HG03135 (cell line): ENCODE measurements at regions not wholly inside any gene's neighbourhood (a gene's known extent, or its start where the extent isn't known, plus 50 kb on each side); places are given as distances from the start of the nearest gene placed in this dataset.

Source experiments
- ATAC-seq: cut with Tn5 transposase; IDR thresholded peaks from one replicate; pipeline ENCODE4 v1.9.1; 2021; ENCODE audit warnings: mild to moderate bottlenecking, moderate library complexity; ENCODE audit not compliant: unreplicated experiment

DNA sequence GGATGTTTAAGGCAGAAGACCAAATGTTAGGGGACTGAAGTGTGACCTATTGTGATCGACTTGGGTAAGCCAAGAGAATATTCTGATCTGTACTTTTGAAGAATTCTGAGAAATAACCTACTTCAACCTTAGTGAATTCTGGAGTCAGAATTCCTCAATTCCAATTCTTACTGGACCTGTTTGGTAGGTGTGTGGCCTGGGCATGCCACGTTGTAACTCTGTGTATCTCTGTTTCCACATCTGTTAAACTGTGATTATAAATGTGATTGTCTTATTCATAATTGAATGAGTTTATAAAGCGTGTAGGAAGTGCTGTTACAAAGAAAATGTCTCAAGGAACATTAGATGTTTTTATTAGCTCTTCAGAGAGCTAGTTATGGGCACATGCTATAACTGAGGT is 64.5 kb downstream of the TUSC1 start:
- no peak for ATAC-seq

DNA sequence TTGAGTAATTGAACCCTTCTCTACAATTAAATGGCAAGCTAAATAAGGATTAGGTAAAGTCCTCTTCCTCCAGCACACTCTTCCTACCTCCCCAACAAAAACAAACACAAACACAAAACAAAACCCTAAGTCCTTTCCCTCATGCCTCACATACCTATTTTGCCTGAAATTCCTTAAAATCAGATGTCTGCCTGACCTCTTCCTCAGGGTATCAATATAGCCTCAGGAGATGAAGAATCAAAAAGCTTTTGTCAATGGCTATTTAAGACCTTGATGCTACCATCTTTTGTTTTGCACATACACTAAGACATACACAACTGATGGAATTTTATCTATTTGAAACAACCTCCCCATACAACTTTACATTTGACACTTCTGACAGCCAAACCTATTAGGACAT is 75.1 kb downstream of the TUSC1 start:
- ATAC-seq = no peak

DNA sequence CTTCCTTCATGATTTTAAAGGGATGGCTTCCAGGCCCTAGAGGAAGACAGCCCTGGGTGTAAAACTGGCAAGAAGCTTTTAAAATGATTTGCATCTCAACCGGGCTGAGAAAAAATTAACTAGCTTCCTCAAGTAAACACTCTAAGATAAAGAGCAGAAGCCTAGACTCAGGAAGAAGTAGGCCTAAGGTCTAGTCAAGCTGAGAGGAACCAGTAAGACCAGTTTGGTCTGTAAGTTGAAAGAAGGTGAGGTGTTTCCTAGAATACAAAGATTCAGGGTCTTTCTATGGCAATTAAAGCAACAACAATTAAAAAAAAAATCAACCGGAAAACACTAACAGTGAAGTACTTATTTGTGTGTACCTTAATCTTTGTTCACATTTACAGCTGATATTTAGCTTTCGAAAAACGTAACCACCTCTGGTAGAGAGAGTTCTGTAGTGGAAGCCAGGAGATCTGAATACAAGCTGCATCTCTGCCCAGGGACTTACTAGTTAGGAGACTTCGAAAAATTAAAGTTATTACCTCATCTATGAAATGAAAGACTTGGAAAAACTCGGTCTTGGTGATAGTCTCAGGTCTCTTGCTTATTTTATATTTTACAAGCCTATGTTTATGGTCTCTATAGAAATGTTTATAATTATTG is 75.7 kb downstream of the TUSC1 start:
- no peak for ATAC-seq

DNA sequence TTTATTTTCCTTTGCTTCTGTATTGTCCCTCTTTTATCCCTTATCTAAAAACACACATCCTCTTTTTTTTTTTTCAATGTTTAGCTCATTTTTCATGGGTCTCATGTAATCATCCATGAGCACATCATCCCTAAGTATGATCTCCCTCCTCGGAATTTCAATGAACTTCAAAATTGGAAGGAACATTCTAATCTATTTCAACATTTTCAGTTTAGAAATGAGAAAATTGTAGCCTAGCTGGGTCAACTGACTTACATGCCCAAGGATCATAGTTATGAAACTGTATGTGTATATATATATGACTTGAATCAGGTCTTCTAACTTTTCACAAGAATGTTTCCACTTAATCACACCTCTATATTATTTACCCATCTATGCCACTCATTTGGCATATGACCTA is 77.7 kb downstream of the TUSC1 start:
- no peak for ATAC-seq

DNA sequence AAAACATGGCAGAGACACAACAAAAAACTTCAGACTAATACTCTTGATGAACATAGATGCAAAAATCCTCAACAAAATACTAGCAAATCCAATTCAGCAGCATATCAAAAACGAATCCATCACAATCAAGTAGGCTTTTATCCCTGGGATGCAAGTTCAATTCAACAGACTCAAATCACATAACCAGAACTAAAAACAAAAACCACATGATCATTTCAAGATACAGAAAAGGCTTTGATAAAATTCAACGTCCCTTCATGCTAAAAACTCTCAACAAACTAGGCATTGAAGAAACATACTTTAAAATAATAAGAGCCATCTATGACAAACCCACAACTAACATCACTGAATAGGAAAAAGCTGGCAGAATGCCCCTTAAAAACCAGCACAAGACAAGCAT is 93.6 kb downstream of the TUSC1 start:
- ATAC-seq = no peak

DNA sequence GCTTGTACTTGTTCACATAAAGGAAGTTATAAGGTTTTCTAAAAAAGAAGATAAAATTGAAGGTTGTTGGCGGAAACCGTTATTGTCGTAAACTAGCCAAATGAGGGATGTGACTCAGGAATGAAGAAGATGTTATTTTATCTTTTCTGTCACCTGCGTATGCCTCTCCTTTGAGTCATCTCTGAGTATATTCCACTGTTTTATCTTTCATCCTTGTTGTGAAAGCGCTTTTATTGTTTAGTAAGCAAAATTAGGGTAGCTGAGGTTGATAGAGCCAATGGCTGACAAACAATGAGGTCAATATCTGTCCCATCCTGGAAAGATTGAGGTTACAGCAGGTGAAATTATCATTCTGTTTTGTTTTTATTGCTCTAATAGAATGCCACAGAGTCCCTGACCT is 105.0 kb downstream of the TUSC1 start:
- ATAC-seq = no peak

DNA sequence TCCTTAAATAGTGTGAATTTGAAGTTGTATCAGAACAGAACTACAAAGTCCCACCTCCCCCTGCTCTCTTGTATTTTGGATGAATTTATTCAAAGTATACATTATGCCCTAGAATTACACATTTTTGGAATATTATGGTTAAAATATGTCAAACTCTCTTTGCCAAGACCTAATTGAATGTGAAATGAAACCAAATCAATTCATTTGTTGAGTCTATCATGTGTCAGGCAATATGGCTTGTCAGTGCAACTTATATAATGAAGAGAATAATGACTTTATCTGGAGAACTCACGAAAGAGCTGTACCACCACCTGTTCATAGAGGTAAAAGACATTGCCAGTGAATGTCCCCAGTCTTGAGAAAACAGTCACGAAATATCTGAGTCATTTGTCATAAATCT is 106.8 kb downstream of the TUSC1 start:
- no peak for ATAC-seq

DNA sequence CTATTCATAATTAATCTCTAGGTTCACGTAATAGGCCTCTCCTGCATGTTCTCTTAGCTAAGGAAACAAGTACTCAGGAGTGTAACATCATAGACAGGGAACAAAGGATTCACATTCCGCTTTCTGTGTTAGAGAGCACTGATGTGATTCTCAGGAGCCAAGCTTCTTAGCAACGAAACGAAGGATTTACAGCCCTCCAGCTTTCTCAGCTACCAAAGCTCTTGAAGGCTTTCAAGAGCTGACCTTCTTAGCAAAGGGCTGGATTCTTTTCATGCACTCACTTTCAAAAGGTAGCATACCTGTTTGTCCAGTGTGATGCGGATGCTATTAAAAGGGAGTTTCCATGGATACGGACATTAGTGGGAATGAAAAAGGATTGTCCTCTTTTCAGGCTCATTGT is 107.4 kb downstream of the TUSC1 start:
- no peak for ATAC-seq

DNA sequence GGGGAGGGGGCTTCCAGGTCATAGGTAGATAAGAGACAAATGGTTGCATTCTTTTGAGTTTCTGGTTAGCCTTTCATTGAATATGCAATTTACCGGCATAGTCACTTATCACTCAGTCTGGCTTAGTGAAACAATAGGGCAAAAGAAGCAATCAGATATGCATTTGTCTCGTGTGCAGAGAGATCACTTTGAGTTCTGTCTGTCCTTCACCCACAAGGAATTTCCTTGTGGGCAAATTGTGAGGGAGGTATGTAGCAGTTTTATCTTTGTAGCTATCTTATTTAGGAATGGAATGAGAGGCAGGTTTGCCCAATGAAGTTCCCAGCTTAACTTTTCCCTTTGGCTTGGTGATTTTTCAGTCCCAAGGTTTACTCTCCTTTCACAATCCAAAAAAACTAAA is 116.1 kb downstream of the TUSC1 start:
- ATAC-seq = no peak

DNA sequence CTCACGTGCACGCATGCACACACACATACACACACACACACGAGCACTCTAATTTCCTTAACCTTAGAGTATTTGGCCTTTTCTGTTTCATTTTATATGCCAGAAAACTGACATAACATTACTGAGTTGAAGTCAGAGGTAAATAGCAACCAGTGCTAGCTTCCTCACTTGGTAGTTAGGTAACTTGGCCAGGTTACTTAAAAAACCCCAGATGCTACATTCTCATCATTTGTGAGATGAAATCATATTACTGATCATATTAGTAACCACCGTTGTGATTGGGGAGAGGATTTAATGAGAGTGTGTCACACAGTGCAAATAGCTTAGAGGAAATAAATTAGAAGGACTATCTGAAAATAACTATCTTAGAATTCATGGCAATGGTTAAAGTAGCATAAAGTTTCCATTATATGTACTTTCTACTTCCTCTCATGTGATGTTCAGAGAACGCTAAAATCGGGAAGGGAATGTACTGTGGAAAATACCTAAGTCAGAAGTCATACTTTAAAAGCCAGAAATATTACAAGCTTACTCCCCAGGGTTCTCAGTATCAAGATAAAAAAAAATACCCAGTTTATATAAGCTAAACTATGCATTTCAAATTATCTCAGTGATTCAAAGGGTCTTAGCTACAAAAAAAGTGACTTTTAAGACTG is 120.5 kb downstream of the TUSC1 start:
- ATAC-seq = no peak

DNA sequence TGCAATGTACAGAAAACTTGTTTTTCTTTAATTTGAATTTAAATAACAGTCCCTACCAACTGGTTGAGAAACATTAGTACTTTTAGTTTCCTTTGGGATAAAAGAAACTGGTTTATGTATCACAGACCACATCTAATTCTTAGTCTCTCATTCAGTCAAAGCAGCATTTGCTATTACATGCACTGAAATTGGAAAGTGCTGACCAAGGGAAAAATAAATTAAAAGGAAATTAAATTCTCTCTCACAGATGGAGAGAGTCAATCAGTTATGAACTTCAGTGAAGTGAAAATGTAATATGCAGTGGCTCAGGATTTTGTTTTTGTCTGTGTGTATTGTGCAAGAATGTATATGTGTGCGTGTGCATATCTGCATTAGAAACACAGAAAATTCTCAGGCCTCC is 121.7 kb downstream of the TUSC1 start:
- ATAC-seq = no peak

DNA sequence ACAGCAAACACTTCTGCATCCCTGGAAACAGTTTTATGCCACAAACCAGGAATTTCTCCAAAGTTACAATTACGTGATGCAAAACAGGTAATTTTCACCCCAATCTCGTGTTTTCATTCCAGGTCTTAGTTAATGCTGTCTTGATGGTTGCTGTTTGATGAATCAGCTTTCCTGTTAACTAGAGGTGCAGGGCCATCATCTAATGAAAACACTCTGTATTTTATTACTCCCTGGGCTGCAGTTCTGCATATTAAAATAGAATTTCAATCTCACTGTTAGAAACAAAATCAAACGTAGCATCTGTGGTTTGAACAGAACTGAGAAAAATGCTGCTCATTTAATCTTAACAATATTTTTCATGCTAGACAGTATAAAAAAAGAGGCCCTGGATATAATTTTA is 129.4 kb downstream of the TUSC1 start:
- no peak for ATAC-seq

DNA sequence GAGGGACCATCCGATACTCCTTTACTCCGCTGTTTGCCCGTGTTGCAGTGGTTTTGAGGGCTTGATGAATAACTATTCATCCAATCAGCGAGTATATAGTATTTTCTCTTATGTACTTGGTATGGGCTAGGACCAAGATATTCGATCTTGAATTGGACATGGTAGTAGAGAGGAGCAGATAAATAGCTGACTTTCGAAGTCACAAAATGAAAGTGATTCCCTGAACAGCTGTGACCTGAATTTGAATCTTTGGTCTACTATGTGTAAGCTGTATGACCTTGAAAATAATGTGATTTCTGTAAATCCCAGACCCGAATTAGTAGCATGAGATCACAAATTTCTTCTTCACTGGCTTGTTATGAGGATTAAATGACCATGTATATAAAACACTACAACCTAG is 134.4 kb downstream of the TUSC1 start:
- ATAC-seq = no peak

DNA sequence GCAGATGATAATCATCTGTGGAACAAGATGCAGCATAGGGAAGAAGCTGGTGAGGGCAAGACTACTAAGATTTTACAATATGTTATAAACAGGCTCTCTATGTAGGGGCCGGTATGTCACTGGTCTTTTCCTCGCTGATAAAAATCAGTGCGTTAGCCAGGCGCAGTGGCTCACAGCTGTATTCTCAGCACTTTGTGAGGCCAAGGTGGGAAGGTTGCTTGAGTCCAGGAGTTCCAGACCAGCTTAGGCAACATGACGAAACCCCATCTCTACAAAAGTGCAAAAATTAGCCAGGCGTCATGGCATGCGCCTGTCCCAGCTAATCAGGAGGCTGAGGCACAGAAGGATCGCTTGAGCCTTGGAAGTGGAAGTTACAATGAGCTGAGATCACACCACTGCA is 135.9 kb downstream of the TUSC1 start:
- ATAC-seq = no peak

DNA sequence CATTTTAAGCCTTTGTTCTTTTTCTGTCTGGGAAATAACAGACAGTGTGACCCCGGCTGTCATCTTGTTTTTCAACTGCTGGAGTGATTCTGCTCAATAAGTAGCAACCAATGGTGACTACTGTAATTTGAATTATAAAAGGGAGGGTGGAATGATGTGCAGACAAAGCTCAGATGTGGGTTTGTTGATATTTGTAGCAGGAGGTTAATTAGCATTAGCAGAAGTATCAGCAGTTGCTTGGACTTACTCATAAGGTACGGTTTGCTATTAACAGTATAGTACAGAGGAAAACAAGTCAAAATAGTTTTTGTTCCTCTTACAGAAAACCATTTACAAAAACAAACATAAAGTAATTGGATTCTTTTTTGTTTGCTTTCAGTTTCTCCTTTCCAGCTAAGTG is 140.4 kb downstream of the TUSC1 start:
- ATAC-seq = no peak

DNA sequence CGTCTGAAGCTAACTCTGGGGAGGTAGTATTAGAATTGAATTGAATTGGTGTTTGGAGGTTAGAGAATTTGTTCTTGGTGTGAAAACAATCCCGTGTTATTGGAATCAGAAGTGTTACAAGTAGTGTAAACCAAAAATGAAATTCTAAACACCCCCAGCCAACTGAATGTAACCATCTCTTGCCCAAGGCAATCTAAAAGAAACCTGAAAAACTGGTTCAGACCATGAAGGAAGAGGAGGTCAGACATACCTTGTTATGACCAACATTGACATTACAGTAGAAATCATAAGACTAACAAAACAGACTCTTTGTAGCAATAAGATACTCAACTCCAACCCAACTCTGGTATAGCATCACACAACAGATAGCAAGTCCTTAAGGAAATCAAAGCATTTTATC is 159.0 kb downstream of the TUSC1 start:
- no peak for ATAC-seq

DNA sequence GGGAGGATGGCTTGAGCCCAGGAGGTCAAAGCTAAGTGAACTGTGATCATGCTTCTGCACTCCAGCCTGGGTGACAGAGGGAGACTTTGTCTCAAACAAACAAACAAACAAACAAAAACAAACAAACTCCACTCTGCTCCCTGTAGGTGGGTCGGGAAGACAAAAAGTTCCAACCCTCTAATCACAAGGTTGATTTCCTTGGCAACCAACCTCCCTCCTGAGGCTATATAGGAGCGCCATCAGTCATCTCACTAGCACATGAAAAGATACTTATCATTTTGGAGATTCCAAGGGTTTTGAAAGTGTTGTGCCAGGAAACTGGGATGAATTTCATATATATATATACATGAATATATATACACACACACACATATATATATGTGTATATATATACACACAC is 160.5 kb downstream of the TUSC1 start:
- no peak for ATAC-seq

DNA sequence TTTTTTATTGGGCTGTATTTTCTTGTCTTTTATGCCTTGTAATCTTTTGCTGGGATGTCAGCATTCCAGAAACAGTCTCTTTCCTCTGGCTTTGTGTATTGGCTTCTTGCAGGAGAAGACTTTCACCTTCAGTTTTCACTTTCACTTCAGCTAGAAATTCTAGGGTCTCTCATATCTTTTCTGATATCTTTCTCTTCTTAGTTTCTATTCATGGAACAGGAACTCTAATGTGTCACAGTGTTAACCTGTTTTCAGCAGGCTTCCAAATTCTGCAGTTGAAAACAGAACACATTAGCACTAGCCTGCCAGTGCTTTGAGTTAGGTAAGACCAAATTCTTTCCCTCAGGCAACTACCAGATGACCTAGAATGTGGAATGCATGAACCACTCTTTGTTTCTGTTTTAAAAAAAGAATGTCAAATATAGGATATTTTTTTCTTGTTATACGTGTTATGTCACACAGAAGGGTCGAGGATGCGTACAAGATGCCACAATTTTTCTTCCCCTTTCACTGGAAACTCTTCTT is 164.7 kb downstream of the TUSC1 start:
- ATAC-seq = no peak

DNA sequence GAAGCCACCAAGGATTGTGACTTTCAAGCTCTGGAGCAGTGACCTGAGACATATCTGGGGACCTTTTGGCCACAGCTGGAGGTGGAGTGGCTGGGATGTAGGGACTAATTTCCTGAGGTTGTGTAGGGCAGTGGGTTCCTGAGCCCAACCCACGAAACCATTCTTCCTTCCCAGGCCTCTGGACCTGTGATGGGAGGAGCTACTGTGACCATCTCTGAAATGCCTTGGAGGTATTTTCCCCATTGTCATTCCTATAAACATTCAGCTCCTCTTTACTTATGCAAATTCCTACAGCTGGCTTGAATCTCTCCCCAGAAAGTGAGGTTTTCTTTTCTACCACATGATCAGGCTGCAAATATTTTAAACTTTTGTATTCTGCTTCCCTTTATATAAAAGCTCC is 172.6 kb downstream of the TUSC1 start:
- ATAC-seq = no peak

DNA sequence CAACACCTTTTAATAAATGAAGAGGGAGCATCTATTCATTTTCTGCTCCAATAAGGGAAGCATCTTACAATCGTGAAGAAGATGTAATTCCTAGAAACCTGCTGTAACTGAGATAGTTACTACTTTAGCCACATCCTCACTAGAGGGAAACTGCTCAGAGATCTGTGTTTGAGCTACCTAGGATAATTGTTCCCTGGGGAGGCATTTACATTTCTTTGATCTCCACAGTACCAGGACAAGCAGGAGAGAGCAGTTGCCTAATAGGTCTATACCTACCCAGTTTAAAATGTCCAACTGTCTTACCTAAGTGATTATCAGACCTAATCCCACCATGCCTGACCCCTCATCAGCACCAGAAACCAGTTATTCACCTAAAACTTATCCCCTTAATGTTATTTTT is 196.9 kb downstream of the TUSC1 start:
- no peak for ATAC-seq

DNA sequence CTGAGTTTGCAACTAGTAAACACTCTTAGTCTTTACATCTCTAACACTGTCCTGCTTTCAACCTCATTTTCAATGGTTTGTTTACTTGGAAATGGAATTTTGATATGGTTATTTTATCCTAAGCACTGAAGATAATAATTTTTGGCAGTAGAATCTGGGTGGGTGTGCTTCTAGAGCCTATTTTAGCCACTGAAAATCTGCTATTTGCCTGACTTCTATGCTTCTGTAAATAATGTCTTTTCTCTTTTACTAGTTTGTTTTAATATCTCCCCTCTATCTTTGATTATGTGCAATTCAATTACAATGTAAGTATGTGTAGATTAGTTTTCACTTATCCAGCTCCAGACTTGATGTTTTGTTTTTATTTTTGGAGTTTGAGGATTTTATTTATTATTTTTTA is 197.5 kb downstream of the TUSC1 start:
- ATAC-seq = no peak

DNA sequence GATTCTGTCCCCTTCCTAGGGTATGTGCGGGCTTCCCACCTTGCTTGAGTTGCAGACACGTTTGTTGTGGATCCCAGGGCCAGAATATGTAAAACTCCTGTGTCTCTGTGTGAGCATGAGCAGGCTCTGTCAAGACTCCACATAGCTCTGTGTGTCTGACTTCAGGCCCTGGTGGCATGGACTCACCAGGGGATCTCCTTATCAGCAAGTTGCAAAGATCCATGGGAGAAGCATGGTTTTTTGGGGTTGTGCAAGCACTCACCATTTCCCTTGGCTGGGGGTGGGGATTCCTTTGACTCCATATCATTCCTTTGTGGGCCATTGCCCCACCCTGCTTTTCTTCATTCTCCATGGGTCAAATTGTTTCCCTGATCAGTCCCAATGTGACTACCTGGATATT is 205.6 kb downstream of the TUSC1 start:
- no peak for ATAC-seq

DNA sequence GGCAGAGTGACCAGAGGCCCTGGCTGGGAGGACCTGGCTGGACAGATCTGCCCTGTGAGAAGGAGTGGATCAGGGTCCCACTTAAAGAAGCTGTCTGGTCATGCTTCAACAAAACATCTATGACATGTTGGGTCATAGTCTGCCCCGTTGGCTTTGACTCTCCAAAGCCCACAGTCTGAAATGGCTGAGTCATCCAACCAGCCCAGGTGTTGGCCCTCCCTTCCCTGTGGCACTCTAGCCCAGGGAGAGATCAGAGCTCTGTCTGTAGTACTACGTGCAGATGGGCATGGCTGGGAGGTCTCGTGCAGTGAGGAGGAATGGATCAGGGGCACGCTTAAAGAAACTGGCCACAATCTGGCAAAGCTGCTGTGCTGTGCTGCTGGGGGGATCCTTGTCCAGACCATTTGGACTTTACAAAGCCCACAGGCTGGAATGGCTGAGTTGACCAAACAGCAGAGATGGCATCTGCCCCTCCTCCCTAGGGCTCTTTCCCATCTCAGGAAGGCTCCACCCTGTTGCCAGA is 206.1 kb downstream of the TUSC1 start:
- no peak for ATAC-seq
